COLO668 (cell line): ENCODE measurements at regions not wholly inside any gene's neighbourhood (a gene's known extent, or its start where the extent isn't known, plus 50 kb on each side); places are given as distances from the start of the nearest gene placed in this dataset.

Experiments used
- DNase-seq: peaks from one replicate; lab custom pipeline; 2025; ENCODE audit not compliant: unreplicated experiment; lab: John Stamatoyannopoulos, UW

GRCh38 chr16:5582529-5582928 is 484.9 kb upstream of the EEF2KMT start:
- no peak for DNase-seq

- DNase-seq = no peak
Measured at GRCh38 chr16:5581908-5582307, 484.3 kb upstream of the EEF2KMT start.

- no peak for DNase-seq
Measured at GRCh38 chr16:5581428-5581827, 483.8 kb upstream of the EEF2KMT start.

- DNase-seq = no peak
Measured at GRCh38 chr16:5580772-5581171, 483.2 kb upstream of the EEF2KMT start.

GRCh38 chr16:5580296-5580695 is 482.7 kb upstream of the EEF2KMT start:
- no peak for DNase-seq

GRCh38 chr16:5578980-5579379 is 481.4 kb upstream of the EEF2KMT start:
- DNase-seq = no peak

GRCh38 chr16:5577463-5577862 is 479.9 kb upstream of the EEF2KMT start:
- no peak for DNase-seq

GRCh38 chr16:5575646-5576245 is 478.2 kb upstream of the EEF2KMT start:
- DNase-seq = no peak

GRCh38 chr16:5575121-5575520 is 477.5 kb upstream of the EEF2KMT start:
- no peak for DNase-seq

- no peak for DNase-seq
Measured at GRCh38 chr16:5572056-5572455, 474.5 kb upstream of the EEF2KMT start.

- DNase-seq = no peak
Measured at GRCh38 chr16:5571446-5571845, 473.9 kb upstream of the EEF2KMT start.

GRCh38 chr16:5561800-5562199 is 464.2 kb upstream of the EEF2KMT start:
- DNase-seq = no peak

GRCh38 chr16:5560084-5560483 is 462.5 kb upstream of the EEF2KMT start:
- DNase-seq = no peak

GRCh38 chr16:5557966-5558365 is 460.4 kb upstream of the EEF2KMT start:
- no peak for DNase-seq

- no peak for DNase-seq
Measured at GRCh38 chr16:5557448-5557847, 459.9 kb upstream of the EEF2KMT start.

GRCh38 chr16:5556158-5556810 is 458.7 kb upstream of the EEF2KMT start:
- DNase-seq = no peak

- no peak for DNase-seq
Measured at GRCh38 chr16:5551909-5552308, 454.3 kb upstream of the EEF2KMT start.

- no peak for DNase-seq
Measured at GRCh38 chr16:5549802-5550201, 452.2 kb upstream of the EEF2KMT start.

- no peak for DNase-seq
Measured at GRCh38 chr16:5541356-5541755, 443.8 kb upstream of the EEF2KMT start.

- no peak for DNase-seq
Measured at GRCh38 chr16:5537347-5537746, 439.8 kb upstream of the EEF2KMT start.

- DNase-seq = no peak
Measured at GRCh38 chr16:5533321-5533888, 435.8 kb upstream of the EEF2KMT start.

GRCh38 chr16:5527817-5528216 is 430.2 kb upstream of the EEF2KMT start:
- DNase-seq = no peak

GRCh38 chr16:5526826-5527225 is 429.2 kb upstream of the EEF2KMT start:
- no peak for DNase-seq
